Neural cell (in vitro differentiated cells): ENCODE measurements at regions not wholly inside any gene's neighbourhood (a gene's known extent, or its start where the extent isn't known, plus 50 kb on each side); places are given as distances from the start of the nearest gene placed in this dataset.

Experiments used
- H2AFZ ChIP-seq: fragments of 200-600, 300-800 bp; sonication (generic), shearing (Covaris generic); 2 replicates; pipeline ENCODE4 v1.6.0; 2014; ENCODE audit warnings: low read depth, mild to moderate bottlenecking, antibody characterized with exemption, low read length, moderate library complexity
- H3F3A ChIP-seq: fragments of 200-600 bp; shearing (Covaris generic); 2 replicates; pipeline ENCODE4 v1.6.1; 2016; ENCODE audit warnings: mild to moderate bottlenecking, moderate library complexity, mixed read lengths, antibody characterized with exemption, low read length; ENCODE audit not compliant: insufficient read depth, poor library complexity, severe bottlenecking
- H3K27ac ChIP-seq: fragments of 200-600, 300-800 bp; sonication (generic), shearing (Covaris generic); 2 replicates; pipeline ENCODE4 v1.5.1; 2014; ENCODE audit warnings: mild to moderate bottlenecking, low read length, moderate library complexity
- H3K27me3 ChIP-seq: fragments of 300-800, 200-600 bp; sonication (generic), shearing (Covaris generic); 2 replicates; pipeline ENCODE4 v1.6.0; 2014; ENCODE audit warnings: mild to moderate bottlenecking, low read depth, low read length, moderate library complexity; ENCODE audit not compliant: insufficient read depth
- H3K36me3 ChIP-seq: fragments of 300-800, 200-600 bp; sonication (generic), shearing (Covaris generic); 2 replicates; pipeline ENCODE4 v1.5.1; 2014; ENCODE audit warnings: mild to moderate bottlenecking, antibody characterized with exemption, low read length, moderate library complexity; ENCODE audit not compliant: insufficient read depth
- H3K4me2 ChIP-seq: fragments of 300-800, 200-600 bp; sonication (generic), shearing (Covaris generic); 2 replicates; pipeline ENCODE4 v1.6.0; 2014; ENCODE audit warnings: mild to moderate bottlenecking, low read length
- H3K4me3 ChIP-seq: fragments of 300-800, 200-600 bp; sonication (generic), shearing (Covaris generic); 2 replicates; pipeline ENCODE4 v1.5.1; 2014; ENCODE audit warnings: mild to moderate bottlenecking, low read length, moderate library complexity
- H3K79me2 ChIP-seq: fragments of 200-600 bp; shearing (Covaris generic); replicated peaks from 2 replicates; pipeline ENCODE4 v1.6.0; 2014; ENCODE audit warnings: mild to moderate bottlenecking, low read length, moderate library complexity; ENCODE audit not compliant: insufficient read depth
- H3K9ac ChIP-seq: fragments of 300-800, 200-600 bp; sonication (generic), shearing (Covaris generic); 2 replicates; pipeline ENCODE4 v1.6.1; 2016; ENCODE audit warnings: mild to moderate bottlenecking, low read length, mixed read lengths
- H3K9me2 ChIP-seq: fragments of 200-600 bp; shearing (Covaris generic); 2 replicates; pipeline ENCODE4 v1.6.1; 2016; ENCODE audit warnings: mild to moderate bottlenecking, low read length, mixed read lengths; ENCODE audit not compliant: insufficient read depth
- H3K9me3 ChIP-seq: fragments of 200-600, 300-800 bp; sonication (generic), shearing (Covaris generic); 2 replicates; pipeline ENCODE4 v1.6.1; 2016; ENCODE audit warnings: mild to moderate bottlenecking, mixed run types, low read length, moderate library complexity, mixed read lengths
- H4K20me1 ChIP-seq: fragments of 200-600 bp; shearing (Covaris generic); 2 replicates; pipeline ENCODE4 v1.6.1; 2016; ENCODE audit warnings: mild to moderate bottlenecking, mixed run types; ENCODE audit not compliant: insufficient read depth
- CTCF ChIP-seq: fragments of 450-650 bp; IDR thresholded peaks from 2 replicates; pipeline ENCODE4 v1.5.1; 2014; ENCODE audit warnings: antibody characterized with exemption, mild to moderate bottlenecking, moderate library complexity; ENCODE audit not compliant: poor library complexity, severe bottlenecking
- EP300 ChIP-seq: fragments of 450-650 bp; conservative IDR thresholded peaks from 2 replicates; pipeline ENCODE4 v1.6.1; 2014; ENCODE audit warnings: antibody characterized with exemption, mild to moderate bottlenecking, moderate library complexity; ENCODE audit not compliant: poor library complexity, severe bottlenecking
- EZH2 ChIP-seq: fragments of 200-600, 300-800 bp; shearing (Covaris generic), sonication (generic); IDR thresholded peaks from 2 replicates; pipeline ENCODE4 v1.6.1; 2014; ENCODE audit warnings: antibody characterized with exemption, low read length, borderline replicate concordance, mild to moderate bottlenecking; ENCODE audit not compliant: insufficient read depth, poor library complexity, severe bottlenecking
- MXI1 ChIP-seq: fragments of 450-650 bp; conservative IDR thresholded peaks from 2 replicates; pipeline ENCODE4 v1.6.1; 2014; ENCODE audit warnings: antibody characterized with exemption, mild to moderate bottlenecking; ENCODE audit not compliant: poor library complexity, severe bottlenecking
- POLR2AphosphoS5 ChIP-seq: IDR thresholded peaks from 2 replicates; pipeline ENCODE4 v1.6.1; 2012
- RAD21 ChIP-seq: fragments of 450-650 bp; conservative IDR thresholded peaks from 2 replicates; pipeline ENCODE4 v1.6.1; 2014; ENCODE audit warnings: antibody characterized with exemption, mild to moderate bottlenecking, moderate library complexity
- REST ChIP-seq: IDR thresholded peaks from 2 replicates; pipeline ENCODE4 v1.6.1; 2012; ENCODE audit warnings: borderline replicate concordance
- SMC3 ChIP-seq: fragments of 450-650 bp; conservative IDR thresholded peaks from 2 replicates; pipeline ENCODE4 v1.6.1; 2014; ENCODE audit warnings: antibody characterized with exemption, mild to moderate bottlenecking, moderate library complexity; ENCODE audit not compliant: poor library complexity
- TAF1 ChIP-seq: IDR thresholded peaks from 2 replicates; pipeline ENCODE4 v1.6.1; 2012; ENCODE audit warnings: low read depth

GRCh38 chr11:95569207-95569606 lies 220.4 kb downstream of the FAM76B start:
- Histone ChIP-seq H3K4me2 (no peak overlapping the region), H3F3A (no peaks in the 10 kb centered on the region), H3K4me3 (no peak overlapping the region), H3K9me3 (no peaks in the 10 kb centered on the region), H3K27me3 (no peaks in the 10 kb centered on the region), H3K9ac (no peak overlapping the region), H3K79me2 (no peaks in the 10 kb centered on the region), H2AFZ (no peak overlapping the region), H3K27ac (no peak overlapping the region), H4K20me1 (no peaks in the 10 kb centered on the region), H3K9me2 (no peaks in the 10 kb centered on the region), H3K36me3 (no peaks in the 10 kb centered on the region)
- TF ChIP-seq REST (no peak), CTCF (no peak), SMC3 (no peak), EZH2 (no peak), POLR2AphosphoS5 (no peak), TAF1 (no peak), EP300 (no peak), MXI1 (no peak), RAD21 (no peak)

GRCh38 chr11:95568281-95568680 lies 221.3 kb downstream of the FAM76B start:
- Histone ChIP-seq H3K9me2 (no peaks in the 10 kb centered on the region), H3K9me3 (no peaks in the 10 kb centered on the region), H3K4me2 (no peak overlapping the region), H3K27me3 (no peaks in the 10 kb centered on the region), H3K4me3 (no peak overlapping the region), H2AFZ (no peak overlapping the region), H3K79me2 (no peaks in the 10 kb centered on the region), H3K9ac (no peak overlapping the region), H4K20me1 (no peaks in the 10 kb centered on the region), H3F3A (no peaks in the 10 kb centered on the region), H3K36me3 (no peaks in the 10 kb centered on the region), H3K27ac (no peak overlapping the region)
- TF ChIP-seq POLR2AphosphoS5 (no peak), REST (no peak), RAD21 (no peak), SMC3 (no peak), CTCF (no peak), TAF1 (no peak), EP300 (no peak), EZH2 (no peak), MXI1 (no peak)
